GM21717 (cell line): ENCODE measurements at regions not wholly inside any gene's neighbourhood (a gene's known extent, or its start where the extent isn't known, plus 50 kb on each side); places are given as distances from the start of the nearest gene placed in this dataset.
A peak's percentile ranks its signal among the peaks of the same experiment; 100 is the strongest.

Experiments
- ATAC-seq: cut with Tn5 transposase; IDR thresholded peaks from one replicate; pipeline ENCODE4 v1.9.1; 2021; ENCODE audit warnings: mild to moderate bottlenecking, moderate library complexity; ENCODE audit not compliant: unreplicated experiment

DNA sequence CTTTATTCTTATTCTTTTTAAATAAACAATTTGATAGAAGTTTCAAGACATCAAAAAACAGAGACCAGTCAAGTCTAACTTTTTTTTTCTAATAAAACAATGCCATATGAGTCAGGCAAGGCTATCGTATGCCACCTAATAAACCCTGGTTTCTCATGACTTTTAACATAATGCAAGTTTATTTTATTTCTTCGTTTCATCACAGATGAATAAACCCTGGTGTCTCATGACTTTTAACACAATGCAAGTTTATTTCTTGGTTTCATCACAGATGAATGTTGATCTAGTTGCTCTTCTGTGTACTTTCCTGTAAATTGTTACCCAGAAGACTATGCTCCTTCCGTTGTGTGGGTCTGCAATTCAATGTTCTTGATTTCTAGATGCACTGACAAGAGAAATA lies 905.4 kb downstream of the ROBO2 start:
- ATAC-seq, result no peak

DNA sequence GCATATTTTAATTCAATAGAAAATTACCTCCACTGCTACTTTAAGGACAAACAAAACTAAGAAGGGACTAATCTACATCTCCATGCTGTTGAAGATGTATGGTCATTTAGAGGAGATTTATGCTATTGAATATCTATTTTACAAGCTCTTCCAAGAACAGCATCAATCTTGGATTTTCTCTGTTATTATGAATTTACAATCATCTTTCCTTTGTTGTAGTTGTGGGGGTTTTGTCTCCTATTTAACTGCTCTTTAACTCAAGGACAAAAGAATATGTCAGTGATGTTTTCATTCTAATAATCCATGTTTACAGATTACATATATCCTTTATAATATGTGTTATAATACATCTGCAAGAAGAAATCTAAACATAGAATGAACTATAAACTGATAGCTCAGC lies 907.8 kb downstream of the ROBO2 start:
- ATAC-seq, result no peak

DNA sequence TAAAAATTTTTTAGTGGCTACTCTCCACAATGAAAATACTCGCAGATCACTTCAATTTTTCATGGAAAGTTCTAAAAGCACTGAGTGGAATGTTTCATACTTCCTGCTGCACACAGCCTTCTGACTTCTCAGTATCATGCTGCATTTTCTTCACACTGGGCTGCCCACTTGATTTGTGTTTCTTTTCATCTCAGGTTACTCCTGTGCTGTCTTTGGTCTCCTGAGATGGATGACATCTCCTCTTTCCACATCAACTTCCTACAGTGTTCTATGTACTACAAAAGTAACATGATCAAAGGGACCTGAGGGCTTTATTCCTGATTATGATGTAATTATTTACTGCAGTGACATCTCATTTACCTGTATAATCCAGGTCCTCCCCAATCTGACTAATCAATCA lies 927.7 kb downstream of the ROBO2 start:
- no peak for ATAC-seq

DNA sequence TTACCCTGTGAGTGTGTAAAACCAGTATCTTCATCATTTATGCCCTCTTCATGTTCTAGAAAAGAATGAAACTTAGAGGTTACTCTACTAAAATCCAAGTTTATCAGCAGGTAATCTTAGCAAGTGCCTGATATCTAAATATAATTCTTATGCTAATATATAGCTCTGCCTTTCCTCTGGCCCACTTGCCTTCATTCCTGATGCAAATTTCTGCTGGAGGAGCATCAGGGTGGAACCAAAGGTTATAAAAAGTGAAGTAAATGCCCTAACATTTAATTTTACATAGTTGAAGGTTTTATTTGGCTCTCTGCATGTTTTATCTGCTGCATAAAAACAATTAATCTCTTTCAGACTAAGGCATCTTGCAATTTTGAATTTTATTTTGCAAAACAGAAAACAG lies 936.2 kb downstream of the ROBO2 start:
- ATAC-seq, result no peak

DNA sequence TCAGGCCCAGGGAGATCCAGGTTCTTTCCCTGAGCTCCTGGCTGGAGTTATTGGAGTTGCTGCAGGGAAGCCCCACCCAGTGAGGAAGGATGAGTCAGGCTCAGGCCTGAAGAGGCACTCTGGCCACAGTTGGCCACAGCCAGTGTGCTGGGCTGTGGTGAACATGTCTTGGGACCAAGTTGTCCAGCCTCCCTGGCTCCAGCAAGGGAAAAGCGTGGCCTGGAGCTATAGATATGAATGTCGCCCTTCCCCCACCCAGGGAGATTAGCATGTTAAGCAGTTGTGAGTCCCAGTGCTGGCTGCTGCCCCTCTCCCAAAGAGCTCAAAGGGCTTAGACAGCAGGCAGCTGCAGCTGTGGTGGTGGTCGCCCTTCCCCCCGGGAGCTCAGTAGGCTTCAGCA lies 963.2 kb downstream of the ROBO2 start:
- ATAC-seq, result no peak

DNA sequence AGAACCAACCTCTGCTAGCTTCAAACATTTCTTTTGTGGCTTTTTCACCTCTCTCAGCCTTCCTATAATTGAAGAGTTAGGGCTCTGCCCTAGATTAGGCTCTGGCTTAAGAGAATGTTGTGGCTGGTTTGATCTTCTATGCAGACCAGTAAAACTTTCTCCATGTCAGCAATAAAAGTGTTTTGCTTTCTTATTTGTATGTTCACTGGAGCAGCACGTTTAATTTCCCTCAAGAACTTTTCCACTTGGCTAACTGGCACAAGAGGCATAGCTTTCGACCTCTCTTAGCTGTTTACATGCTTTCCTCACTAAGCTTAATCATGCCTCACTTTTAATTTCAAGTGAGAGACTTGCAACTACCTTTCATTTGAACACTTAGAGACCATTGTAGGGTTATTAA lies 964.7 kb downstream of the ROBO2 start:
- ATAC-seq, result no peak

DNA sequence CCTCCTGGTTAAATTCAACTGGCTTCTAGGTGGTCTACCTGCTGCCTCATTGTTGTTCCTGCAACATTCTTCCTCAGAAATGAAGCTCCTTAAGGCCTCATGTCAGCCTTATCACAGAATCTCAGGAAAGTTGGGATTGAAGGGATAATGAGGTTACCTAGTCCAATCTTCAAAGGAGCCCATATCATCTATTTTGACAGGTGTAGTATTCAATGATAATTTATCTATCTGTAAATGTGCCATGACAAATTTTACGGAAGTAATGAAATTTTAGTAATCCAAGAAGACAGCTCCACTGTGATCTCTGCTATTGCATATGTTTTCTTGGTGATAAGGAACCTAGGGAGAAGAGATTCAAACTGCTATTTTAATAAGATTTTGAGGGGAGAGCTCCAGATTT lies 973.8 kb downstream of the ROBO2 start:
- no peak for ATAC-seq

DNA sequence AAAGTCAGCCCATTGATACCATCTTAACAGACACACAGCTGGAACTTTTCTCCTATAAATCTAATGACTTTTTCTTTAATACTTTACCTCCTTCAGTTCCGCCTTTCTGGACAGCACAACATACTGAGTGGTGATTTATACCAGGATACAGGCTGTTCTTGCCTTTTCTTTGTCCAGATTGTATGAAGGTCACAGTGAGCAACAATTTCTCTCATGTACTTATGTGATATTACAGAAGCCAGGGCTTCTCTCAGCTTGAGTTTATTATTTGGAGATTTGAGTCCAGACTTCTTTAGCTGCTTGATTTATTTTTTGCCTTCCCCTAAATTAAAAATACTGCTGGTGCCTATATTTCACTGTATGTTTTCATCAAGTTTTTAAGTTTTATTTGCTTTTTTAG lies 976.0 kb downstream of the ROBO2 start:
- ATAC-seq, result no peak

DNA sequence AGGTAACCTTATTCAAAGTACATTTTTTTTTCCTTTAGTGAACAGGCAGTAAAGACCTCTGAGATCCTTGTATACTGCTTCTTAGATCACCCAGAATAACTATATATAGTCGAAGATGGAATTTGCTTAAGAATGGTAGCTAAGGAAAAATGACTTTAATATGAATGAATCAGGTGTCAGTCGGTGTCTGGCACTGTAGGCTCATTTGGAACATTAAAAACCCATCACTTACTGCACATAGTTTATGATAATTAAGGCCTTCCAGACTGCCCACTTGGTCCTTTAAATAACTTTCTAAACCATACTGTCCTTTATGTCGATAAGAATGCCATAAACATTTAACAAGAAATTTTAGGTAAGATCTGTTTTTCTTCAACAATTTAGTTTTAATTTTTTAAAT lies 981.8 kb downstream of the ROBO2 start:
- ATAC-seq, result no peak

DNA sequence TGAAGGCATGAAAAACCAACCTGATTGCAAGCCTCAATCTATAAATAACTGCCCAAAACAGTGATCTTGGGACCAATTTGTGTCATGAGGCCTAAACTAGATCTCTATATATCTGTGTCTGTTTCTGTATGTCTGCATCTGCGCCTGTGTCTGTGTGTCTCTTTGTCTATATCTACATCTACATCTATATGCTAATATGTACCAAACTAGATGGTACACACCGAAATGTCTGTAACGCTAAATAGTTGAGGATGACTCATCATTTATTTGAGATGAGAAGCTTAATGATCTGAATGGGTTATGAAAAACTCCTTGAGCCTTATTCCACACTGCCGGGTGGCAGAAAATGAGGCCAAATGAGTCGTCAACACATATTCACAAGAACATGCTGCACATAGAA lies 982.3 kb downstream of the ROBO2 start:
- ATAC-seq, result no peak

DNA sequence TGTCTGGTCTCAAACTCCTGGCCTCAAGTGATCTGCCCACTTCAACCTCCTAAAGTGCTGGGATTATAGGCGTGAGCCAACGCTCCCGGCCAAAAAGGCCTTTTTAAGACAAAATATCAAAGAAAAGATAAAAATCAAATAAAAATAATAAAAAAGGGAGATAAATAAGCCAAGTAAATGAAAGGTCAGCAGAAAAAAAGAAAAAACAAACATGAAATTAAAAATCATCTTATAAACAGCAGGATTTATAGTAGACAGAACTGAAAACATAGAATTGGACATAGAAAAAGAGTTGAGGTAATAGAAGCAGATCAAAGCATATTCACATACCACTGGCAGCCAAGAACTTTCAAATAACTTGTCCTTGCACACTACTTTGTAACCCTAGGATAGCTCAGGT lies 983.4 kb downstream of the ROBO2 start:
- no peak for ATAC-seq

DNA sequence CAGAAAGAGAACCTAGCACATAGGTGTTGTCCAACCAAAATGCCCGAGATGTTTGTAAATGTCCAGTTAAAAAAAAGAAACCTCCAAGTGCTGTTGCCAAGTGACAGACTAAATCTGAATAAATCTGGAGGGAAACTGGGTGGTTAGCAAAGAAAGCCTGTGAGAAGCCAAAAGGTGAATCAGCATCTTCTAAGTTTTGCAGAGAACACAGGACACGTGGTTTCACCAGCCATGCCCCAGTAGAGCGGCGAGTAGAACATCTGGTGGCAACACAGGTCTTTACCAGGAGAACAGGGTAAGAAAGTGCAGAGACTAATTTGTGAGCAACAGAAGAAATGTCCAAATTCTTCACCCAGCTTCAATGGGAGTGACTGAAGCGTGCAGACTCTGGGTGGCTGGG lies 986.0 kb downstream of the ROBO2 start:
- ATAC-seq, result no peak

DNA sequence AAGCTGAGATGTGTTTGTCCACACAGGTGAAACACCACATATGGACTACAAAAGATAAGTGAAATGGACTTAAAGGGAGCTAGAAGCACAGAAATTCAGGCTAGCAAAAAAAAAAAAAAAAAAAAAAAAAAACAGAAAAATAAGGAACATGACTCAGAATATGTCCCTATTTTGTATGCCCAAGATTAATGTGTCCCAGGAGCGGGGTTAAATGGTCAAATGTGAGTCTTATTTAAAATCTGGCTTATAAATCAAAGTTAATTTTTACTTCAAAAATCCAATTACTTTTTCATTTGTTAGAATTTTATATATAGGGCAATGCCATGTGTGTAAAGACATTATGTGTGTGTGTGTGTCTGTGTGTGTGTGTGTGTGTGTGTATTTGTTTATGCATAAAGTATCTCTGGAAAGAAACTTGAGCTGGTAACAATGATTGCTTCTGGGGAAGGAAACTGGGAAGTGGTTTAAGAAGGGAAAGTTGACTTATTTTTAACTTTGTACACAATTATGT lies 986.5 kb downstream of the ROBO2 start:
- no peak for ATAC-seq

DNA sequence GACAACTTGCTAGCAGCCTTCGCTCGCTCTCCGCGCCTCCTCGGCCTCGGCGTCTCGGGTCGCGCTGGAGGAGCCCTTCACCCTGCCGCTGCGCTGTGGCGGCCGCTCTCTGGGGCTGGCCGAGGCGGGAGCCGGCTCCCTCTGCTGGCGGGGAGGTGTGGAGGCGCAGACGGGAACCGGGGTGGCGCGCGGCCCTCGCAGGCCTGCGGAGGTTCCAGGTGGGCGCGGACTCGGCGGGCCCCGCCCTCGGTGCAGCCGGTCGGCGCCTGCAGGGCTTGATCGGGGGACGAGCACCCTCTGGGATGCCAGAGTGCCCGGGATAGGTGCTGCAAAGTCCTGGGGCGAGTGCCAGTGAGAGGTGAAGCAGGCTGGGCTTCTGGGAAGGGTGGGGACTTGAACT lies 989.9 kb downstream of the ROBO2 start:
- ATAC-seq, result no peak

DNA sequence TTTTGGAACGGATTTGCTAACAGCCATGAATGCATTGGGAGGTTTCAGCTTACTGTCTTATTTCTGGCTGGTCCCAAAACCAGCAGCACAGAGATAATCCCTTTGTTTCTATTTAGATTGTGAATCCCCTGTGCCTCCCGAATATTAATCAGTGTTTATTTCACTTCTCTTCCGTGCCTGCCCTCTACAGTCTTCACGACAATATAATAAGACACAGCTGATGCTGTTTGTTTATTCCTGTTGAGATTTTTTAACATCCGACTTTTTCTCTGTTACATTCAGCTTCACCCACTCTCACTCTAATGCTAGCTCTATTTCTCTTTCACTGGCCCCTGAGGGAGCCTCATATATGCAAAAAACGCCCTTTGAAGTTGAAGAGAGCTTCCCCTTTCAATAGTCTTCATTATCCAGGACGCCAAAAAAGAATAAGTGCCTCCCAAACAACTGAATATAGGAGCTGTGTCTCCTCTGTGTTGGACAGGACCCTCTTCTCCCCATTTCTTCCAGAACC lies 995.3 kb downstream of the ROBO2 start:
- no peak for ATAC-seq

DNA sequence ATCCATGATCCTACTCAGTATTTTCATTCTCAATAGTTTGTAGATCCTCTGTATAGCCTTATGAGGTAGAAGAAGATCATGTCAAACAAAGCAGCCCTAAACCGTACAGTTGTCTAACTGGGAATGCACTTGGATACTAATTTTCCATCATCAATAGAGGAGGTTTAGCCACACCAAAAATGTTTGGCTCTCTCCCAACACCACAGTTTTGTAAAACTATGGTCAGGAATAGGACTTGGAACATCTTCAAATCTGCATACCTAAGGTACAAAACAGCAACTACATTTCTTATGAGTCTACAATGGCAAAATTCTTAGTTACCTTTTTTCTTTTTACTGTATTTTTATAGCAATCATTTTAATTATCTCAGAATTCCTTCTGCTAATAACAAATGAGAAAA lies 1001.6 kb downstream of the ROBO2 start:
- ATAC-seq, result no peak

DNA sequence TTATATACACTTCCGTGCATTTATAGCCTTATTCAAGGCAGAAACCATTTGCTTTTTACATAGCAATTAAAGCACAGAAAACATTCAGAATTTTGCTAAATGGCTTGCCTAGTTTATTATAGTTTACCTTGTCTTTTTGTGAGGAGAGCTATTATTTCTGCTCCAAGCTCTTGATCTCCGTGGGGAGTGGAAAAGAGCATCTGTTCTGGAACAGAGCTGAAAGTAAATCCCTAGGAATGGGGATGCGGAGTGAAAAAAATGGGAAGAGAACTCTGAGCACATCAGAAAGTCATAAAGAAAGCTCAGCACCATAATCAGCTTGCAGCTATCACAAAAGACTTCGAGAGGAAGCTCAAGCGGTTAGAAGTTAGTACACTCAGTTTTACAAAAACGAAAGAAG lies 1006.7 kb downstream of the ROBO2 start:
- no peak for ATAC-seq

DNA sequence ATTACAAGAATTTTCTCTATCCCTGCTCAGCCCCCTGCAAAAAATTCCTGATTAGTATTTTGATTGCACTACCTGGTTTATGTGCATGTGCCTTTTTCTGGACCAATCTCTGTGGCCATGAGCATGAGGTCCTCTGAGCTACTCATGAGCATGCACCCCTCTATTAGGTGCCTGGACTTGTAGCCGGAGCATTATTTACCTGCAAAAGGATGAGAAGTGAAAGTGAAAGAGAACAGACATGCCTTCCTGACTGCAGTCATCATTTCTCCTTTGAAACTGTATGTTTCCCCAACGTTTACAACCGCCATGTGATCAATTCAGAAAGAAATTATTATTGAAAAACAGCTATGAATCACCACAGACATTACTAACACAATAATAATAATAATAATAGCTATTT lies 1008.8 kb downstream of the ROBO2 start:
- peak; percentile 85 for ATAC-seq

DNA sequence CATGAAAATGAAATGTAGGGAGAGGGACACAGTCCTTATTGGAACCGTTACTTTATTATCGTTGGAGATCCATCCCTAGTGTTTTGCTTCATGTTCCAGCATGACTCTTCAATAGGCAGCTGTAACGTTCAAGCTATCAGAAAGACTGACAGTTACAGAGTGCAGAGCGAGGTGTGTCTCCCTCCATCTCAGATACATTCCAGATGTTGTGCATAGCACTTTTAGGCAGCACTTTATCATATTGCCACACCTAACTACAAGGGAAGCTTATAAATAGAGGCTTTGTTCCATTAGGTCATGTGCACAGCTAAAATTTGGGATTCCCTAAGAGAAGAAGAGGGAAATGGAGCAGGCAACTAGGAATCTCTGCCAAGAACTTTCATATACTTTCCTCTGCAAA lies 1009.6 kb downstream of the ROBO2 start:
- no peak for ATAC-seq

DNA sequence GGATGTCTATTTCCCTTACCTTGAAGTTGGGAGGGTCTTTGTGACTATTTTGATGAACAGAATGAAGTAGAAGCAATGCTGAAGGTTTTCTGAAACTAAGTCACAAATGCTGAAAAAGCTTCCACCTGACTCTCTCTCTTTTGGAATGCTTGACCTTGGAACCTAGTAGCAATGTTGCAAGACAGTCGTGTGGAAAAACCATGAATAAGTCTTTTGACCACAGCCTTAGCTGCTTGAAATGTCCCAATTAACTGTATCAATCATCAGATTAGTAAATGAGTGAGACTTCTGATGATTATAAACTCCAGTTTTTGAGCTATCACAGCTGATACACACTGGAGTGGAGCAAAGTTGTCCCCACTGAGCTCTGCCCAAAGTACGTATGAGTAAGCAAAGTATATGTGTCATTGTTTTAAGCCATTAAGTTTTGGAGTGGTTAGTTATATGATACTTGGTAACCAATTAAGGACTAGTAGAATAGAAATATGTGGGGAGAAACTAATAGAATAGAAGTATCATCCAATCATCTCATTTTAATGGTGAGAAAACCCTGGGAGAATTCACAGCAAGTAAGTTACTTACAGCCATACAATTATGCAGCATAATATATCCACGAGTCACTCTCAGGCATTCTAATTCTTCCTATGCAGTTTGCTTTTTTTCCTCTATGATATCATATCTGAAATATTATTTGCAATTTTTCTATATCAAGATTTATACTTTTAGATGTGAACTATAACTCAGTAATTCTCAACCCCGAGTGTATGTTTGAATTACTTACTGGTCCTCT lies 1010.6 kb downstream of the ROBO2 start:
- no peak for ATAC-seq

DNA sequence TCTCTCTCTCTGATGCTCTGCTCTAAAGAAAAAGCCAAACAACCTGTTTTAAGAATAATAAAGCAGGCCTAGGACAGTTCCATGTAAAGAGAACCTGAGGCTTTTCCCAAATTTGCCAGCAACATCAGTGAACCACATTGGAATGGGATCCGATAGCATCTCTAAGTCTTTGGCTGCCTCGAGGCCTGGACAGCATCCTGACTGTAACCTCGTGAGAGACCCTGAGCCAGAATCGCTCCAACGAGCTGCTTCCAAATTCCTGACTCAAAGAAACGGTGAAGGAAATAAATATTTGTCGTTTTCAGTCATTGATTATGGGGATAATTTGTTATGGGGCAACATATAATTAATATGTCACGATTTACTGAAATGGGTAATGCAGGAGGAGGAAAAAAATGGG lies 1012.8 kb downstream of the ROBO2 start:
- no peak for ATAC-seq

DNA sequence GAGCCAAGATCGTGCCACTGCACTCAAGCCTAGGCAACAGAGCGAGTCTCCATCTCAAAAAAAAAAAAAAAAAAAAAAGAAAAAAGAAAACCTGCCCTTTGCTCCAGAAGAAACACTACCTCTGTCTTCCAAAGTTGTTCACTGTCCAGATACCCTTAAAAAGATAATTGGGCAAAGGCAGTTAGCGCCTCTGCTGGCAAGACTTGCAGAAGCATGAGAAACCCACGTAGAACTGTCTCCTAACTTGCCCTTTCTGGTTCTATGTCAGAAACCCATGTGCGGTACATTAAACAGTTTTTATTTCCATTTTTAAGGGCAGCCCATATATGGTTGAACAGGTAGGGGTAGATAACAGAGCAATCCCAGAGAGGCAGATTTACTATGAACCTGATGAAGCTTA lies 1026.4 kb downstream of the ROBO2 start:
- ATAC-seq, result no peak

DNA sequence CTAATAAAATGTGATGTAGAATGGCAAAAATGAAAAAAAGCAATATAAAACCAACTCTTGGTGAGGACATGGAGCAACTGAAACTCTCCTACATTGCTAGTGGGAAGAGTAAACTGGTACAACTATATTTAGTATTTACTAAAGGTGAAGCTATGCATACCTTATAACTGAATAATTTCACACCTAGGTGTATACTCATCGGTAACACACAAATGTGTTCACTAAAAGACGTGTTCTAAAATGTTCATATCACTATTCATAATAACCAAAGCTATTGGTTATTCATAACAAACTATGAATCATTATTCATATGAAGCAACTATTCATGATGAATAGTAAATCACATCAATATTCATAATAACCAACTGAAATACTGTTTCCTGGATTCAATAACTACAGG lies 1030.3 kb downstream of the ROBO2 start:
- no peak for ATAC-seq
